MG63 (cell line): ENCODE measurements at regions not wholly inside any gene's neighbourhood (a gene's known extent, or its start where the extent isn't known, plus 50 kb on each side); places are given as distances from the start of the nearest gene placed in this dataset.
A peak's percentile ranks its signal among the peaks of the same experiment; 100 is the strongest.

Experiments used
- DNase-seq: peaks from one replicate; pipeline ENCODE4 v3.0.0-alpha.2; 2020
- H3K27me3 ChIP-seq: fragments of 250-450 bp; sonication (Bioruptor Pico); 2 replicates; pipeline ENCODE4 v1.5.1; 2020; ENCODE audit warnings: mild to moderate bottlenecking, moderate library complexity
- H3K36me3 ChIP-seq: fragments of 250-450 bp; sonication (Bioruptor Pico); 2 replicates; pipeline ENCODE4 v1.5.1; 2020; ENCODE audit warnings: mild to moderate bottlenecking, moderate library complexity
- H3K4me3 ChIP-seq: fragments of 250-450 bp; sonication (Bioruptor Pico); 2 replicates; pipeline ENCODE4 v1.5.1; 2020; ENCODE audit warnings: mild to moderate bottlenecking, moderate library complexity
- H3K9me3 ChIP-seq: fragments of 250-450 bp; sonication (Bioruptor Pico); 2 replicates; pipeline ENCODE4 v1.5.1; 2020; ENCODE audit warnings: mild to moderate bottlenecking, moderate library complexity

DNA sequence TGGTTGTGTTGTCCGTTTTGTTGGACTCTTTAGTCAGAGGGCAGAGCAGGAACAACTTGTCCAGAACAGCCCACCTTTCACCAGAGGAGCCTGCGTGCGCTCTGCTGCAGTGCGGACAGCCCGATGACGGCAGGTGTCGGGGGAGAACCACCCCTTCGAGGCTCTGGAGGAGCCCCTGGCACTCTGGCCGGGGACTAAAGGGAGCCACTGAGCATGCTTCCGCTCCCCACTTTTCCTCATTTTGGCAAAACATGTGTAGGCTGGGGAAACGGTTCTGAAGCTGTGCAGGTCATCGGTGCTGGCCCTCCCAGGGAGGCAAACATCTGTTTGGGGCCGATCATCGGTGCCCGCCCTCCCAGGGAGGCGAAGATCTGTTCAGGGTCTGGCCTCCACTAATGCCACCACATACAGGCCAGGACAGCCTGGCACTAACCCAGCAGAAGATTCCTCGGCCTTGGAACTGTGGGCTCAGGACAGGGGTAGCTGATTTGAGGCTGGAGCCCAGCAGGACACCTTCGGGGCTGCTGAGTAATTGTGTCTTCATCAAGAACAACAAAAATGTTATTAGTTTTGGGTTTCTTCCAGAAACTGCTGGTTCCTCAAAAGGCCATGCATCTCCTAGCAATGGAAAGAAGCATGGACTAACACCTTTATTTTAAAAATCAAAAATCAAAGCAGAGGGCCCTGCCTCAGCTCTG, 124.4 kb upstream of the TCERG1L start:
- H3K36me3 ChIP-seq: no peaks in the 10 kb centered on the region
- H3K4me3 ChIP-seq: no peak overlapping the region
- no peaks in the 10 kb centered on the region for H3K9me3 ChIP-seq
- DNase-seq: peak; percentile 55
- H3K27me3 ChIP-seq: peaks cover 2% of the 10 kb centered on the region

DNA sequence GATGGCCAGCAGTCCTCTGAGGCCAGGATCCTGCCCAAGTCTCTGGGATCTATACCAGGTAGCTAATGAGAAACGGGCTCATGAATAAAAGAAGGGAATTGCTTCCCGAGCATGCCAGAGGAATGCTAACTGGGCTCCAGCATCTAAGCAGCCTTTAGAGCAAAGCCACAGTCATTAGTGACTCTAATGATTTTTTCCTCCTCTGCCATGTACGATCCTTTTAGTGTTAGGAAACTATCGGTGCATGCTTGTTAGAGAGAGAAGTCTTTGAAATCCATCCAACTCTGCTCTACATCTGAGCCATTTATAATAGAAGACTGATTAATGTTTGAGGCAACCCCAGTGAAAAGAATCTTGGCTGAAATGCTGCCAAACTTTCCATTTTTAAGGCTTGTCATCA, 124.9 kb upstream of the TCERG1L start:
- H3K27me3 ChIP-seq: peaks cover 2% of the 10 kb centered on the region
- no peaks in the 10 kb centered on the region for H3K9me3 ChIP-seq
- no peaks in the 10 kb centered on the region for H3K36me3 ChIP-seq
- no peak overlapping the region for H3K4me3 ChIP-seq
- no peak for DNase-seq

DNA sequence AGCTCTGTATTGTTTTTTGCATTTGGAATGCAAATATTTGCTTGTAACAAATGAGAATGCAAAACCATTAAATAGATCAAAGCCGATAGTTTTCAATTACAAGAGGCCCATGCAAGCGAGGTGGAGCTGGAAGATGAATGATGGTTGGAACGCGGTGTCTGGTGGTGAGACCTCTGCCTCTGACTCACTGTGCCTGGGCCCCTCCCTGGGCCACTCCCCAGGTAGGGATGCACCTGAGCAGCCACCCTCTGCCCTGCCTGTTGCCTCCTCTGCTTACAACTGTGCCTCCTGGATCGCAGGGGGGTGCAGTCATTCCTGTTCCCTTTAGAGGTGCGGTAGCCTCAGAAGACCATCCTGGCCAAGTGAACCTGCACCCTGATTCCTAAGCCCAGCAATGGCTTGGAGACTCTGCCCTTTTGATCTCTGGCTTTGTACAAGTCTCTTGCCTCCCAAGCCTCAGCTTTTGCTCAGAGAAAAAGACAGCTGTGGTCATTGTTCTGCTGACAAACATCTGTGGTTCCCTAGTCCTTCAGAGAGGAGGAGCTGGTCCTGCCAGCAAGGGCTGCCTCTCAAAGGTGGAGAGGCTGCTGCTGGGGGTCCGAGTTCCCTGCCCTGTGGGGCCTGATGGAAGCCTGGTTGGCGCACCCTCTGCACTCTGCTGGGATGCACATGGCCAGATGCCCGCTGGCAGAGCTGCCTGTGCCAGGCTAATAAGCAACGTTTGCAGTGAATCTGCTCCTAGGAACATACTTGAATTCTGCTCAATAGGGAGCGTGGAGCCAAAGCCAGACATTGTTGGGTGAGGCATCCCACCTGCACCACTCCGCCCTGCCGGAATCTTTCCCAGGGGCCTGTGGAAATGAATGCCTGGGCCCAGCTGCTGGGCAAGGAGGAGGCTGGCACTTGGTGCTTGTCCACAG, 126.3 kb upstream of the TCERG1L start:
- H3K9me3 ChIP-seq: no peaks in the 10 kb centered on the region
- DNase-seq: peak; percentile 18
- no peaks in the 10 kb centered on the region for H3K36me3 ChIP-seq
- no peak overlapping the region for H3K4me3 ChIP-seq
- peaks cover 2% of the 10 kb centered on the region for H3K27me3 ChIP-seq

DNA sequence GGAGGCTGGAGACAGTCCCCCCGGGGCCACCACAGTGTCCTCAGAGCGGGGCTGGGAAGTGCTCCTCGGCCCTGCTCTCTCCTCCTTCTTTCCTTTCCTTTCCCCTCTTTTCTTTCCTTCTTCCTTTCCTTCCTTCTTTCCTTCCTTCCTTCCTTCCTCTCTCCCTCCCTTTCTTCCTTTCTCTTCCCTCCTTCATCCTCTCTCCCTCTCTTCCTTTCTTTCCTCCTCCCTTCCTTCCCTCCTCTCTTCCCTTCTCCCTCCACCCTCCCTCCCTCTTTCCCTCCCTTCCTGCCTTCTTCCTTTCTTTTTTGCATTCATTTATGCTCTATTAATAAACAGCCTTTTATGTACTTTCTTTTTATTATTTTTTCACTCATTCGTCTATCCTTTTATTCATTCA, 127.1 kb upstream of the TCERG1L start:
- no peaks in the 10 kb centered on the region for H3K9me3 ChIP-seq
- peaks cover 2% of the 10 kb centered on the region for H3K27me3 ChIP-seq
- no peak overlapping the region for H3K4me3 ChIP-seq
- DNase-seq: no peak
- no peaks in the 10 kb centered on the region for H3K36me3 ChIP-seq

DNA sequence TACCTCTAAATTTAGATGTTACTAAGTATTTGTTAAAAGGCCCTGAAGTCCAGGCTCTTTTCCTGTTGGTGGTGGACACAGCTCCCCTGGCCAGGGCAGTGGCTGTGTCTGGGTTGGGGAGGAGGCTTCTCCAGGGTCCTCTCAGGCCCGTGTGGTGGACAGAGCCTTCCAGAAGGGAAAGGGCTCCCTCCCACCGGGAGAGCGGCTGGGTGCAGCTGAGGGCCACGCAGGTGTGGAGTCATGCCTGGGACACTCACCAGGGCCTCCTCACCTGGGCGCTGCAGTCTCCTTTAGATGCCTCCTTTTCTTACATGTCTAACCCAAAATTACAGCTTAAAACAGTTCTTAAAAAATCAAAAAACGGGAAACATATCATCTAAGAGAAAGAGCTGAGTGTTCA, 128.2 kb upstream of the TCERG1L start:
- Histone ChIP-seq H3K4me3 (no peak overlapping the region), H3K9me3 (no peaks in the 10 kb centered on the region), H3K36me3 (no peaks in the 10 kb centered on the region), H3K27me3 (peaks cover 2% of the 10 kb centered on the region)
- no peak for DNase-seq

DNA sequence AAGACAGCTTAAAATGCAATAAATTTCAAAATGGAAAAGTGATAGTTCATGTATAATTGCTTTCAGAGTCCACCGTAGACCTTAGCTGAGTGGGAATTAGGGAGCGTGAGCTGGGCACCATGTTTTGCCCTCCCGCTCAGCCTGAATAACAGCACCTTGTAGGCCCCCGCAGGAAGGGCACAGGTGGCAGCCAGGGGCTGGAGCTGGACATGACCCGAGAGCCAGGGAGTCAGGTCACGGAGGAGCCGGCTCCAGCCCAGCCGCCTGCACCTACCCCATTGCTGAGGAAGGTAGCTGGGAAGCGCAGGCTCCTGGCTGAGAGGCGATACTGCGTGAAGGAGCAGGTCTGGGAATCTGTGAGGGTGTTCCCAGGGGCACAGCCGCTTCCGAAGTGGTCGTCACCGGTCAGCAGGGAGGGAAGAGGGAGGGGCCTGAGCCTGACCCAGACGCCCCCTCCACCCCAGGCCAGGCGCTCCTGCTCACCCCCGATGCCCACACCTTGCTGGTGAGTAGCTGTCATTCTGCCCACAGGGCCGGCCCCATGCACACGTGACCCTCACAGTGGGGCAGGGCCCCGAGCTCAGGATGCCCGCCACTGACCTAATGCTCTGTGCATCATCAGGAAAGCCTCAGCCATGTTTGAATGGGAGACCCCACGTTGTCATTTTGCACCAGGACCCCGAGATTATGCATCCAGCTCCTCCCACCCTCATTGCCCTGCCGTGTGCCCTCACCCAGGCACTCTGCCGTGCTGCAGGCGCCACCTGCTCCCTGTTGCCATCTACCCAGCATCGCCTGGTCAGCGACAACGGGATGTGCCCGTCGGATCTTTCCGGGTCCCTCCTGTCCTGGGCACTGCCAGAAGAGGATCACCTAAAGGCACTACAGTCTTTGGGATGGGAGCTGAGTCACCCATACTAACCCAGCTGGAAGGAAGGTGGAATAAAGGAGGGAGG, 129.2 kb upstream of the TCERG1L start:
- no peak overlapping the region for H3K4me3 ChIP-seq
- H3K36me3 ChIP-seq: no peaks in the 10 kb centered on the region
- peaks cover 2% of the 10 kb centered on the region for H3K27me3 ChIP-seq
- no peak for DNase-seq
- no peaks in the 10 kb centered on the region for H3K9me3 ChIP-seq

DNA sequence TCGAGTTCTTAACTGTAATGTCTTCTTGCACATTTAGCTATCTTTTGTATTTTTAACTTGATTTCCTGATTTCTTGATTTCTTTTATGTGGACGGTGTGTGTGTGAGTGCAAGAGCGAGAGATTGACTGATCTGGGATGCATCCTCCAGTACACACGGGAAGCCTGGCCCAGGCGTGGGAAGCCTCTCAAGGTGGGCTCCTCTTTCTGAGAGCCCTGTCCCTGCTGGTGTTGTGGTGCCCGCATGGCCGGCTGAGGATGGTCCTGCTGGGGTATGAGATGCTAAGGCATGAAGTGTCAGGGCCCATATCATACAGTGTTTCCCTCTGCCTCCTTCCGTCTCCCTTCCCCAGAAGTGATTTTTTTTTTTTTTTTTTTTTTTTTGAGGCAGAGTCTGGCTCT, 130.8 kb upstream of the TCERG1L start:
- DNase-seq: no peak
- Histone ChIP-seq H3K27me3 (peaks cover 2% of the 10 kb centered on the region), H3K9me3 (no peaks in the 10 kb centered on the region), H3K36me3 (no peaks in the 10 kb centered on the region), H3K4me3 (no peak overlapping the region)

DNA sequence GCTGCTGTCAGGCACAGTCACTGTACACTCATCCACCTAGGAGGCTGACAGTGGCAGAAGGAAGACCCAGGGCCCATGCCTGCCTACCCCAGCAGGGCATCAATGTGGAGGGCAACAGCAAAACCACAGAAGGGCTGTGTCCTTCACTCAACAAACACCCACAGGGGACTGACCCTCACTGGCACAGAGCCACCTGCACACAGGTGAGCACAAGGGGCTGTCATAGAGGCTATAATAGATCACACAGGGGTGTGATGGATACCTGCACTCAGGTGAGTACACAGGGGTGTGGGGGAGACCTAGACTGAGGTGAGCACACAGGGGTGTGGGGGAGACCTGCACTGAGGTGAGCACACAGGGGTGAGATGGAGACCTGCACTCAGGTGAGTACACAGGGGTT, 132.8 kb upstream of the TCERG1L start:
- Histone ChIP-seq H3K36me3 (no peaks in the 10 kb centered on the region), H3K9me3 (no peaks in the 10 kb centered on the region), H3K4me3 (no peak overlapping the region), H3K27me3 (peaks cover 2% of the 10 kb centered on the region)
- no peak for DNase-seq

DNA sequence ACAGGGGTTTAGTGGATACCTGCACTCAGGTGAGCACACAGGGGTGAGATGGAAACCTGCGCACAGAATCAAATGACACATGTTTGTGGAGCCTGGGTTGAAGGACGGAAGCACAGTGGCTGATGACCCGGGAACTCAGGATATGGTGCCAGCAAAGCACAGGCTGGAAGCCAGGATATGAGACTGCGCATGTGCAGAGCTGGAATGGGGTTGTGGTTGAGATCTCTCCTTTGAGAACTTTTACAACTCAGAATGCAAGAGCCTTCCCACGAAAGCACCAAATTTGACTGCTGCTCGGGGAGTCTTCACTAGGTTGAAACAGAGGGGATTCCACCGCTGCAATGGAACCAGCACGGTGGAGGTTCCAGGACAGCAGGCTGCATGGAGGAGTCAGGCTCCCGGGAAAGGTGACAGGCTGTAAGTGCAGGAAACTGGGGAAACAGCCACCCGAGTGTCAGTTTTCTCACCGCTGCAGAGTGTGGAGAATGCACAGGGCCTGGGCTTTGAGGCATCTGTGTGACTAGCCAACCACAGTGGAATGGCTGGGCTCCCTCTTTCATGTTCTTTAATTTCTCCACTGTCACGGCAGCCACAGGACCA, 133.4 kb upstream of the TCERG1L start:
- Histone ChIP-seq H3K4me3 (no peak overlapping the region), H3K9me3 (no peaks in the 10 kb centered on the region), H3K27me3 (peaks cover 2% of the 10 kb centered on the region), H3K36me3 (no peaks in the 10 kb centered on the region)
- DNase-seq: no peak

DNA sequence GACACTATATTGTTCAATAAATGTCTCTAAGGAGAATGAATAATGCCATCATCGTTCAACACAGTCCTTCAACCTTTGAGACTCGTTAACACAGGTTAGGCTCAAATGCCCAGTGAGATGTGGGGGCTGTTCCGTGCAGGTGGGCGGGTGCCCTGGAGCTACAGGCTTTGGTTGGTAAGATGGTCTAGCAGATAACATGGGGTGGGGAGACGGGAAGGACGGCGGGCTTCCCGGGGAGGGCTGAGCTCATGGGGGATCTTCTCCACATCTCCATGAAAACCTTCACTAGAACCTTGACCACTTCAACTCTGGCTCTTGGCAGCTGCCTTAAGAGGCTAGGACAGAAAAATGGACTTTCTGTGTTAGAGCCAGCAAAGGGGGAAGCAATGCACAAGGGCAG, 134.1 kb upstream of the TCERG1L start:
- Histone ChIP-seq H3K27me3 (no peaks in the 10 kb centered on the region; the same call in 1 of the 2 replicates), H3K9me3 (no peaks in the 10 kb centered on the region), H3K36me3 (no peaks in the 10 kb centered on the region), H3K4me3 (no peak overlapping the region)
- DNase-seq: no peak

DNA sequence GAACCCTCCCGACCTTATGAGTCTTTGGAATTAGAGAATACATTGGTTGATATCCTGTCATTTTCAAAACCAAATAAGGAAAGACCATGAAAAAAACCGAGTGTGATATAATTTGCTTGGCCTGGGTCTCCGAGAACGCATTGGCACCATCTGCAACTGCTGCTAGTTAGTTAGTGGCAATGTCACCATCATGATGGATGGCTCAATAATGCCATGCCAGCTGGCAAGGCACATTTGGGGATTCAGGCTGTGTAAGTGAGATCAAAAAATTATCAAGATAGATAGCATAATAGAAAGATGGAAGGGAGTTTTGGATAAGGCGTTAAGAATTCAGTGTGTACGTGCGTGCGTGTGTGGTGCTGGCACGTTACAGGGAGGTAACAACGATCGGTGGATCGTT, 134.7 kb upstream of the TCERG1L start:
- H3K4me3 ChIP-seq: no peak overlapping the region
- H3K9me3 ChIP-seq: no peaks in the 10 kb centered on the region
- DNase-seq: no peak
- H3K36me3 ChIP-seq: no peaks in the 10 kb centered on the region
- no peaks in the 10 kb centered on the region; the same call in 1 of the 2 replicates for H3K27me3 ChIP-seq

DNA sequence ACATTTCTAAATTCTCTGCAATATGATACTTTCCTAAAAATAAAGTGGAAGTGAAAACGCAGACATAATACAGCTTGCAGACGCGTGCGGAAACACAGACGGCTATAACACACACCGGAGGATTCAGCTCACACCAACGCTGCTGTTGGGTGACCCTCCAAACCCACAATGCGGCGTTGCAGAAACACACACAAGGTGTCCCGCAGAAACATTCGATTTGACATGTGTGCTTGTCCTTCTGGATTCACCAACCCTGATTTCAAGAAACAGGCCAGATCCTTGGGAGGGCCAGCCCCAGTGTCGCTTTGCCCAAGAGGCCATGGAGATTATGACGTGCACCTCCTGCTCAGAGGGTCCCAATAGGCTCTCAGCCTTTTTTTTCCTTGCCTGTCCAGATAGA, 136.7 kb upstream of the TCERG1L start:
- Histone ChIP-seq H3K36me3 (no peaks in the 10 kb centered on the region), H3K27me3 (no peaks in the 10 kb centered on the region), H3K9me3 (no peaks in the 10 kb centered on the region), H3K4me3 (no peak overlapping the region)
- DNase-seq: no peak

DNA sequence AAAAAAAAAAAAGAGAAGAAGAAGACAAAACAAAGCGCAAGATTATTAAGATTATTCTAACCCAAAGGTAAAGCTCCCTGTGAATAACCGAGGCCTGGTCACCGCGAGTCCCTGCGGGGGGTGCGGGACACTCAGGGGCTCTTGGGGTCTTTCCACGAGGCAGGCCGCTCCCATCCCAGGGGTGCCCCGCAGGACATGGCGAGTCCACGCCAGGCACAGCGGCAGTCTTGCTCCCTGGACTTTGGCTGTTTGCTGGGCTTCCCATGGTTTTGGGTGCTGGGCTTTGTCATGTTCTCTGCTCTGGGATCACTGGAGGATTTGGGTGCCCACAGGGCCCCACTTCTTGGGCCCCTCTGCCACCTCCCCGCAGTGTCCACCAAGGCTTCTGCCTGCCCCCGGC, 137.4 kb upstream of the TCERG1L start:
- no peaks in the 10 kb centered on the region for H3K36me3 ChIP-seq
- DNase-seq: no peak
- H3K27me3 ChIP-seq: no peaks in the 10 kb centered on the region
- no peaks in the 10 kb centered on the region for H3K9me3 ChIP-seq
- H3K4me3 ChIP-seq: no peak overlapping the region

DNA sequence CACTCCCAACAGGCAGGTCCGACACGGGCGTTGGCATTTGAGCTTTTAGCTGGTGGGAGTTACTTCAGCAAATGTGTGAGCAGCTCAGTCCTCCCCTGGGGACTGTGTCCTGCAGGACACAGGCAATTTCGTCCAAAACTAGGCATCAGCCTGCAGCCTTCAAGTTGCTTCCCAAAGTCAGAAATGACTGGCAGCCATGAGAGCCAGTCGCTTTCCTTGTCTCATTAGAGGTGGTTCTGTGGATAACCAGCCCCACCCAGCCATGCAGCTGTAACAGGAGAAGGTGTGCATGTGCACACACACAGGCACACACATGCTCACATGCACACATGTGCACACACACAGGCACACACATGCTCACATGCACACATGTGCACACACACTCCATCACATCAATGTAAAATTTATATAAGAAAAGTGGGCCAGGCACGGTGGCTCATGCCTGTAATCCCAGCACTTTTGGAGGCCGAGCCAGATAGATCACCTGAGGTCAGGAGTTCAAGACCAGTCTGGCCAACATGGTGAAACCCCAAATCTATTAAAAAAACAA, 138.8 kb upstream of the TCERG1L start:
- no peak for DNase-seq
- H3K9me3 ChIP-seq: no peaks in the 10 kb centered on the region
- peaks cover 4% of the 10 kb centered on the region; the same call in 1 of the 2 replicates for H3K27me3 ChIP-seq
- no peaks in the 10 kb centered on the region for H3K36me3 ChIP-seq
- H3K4me3 ChIP-seq: no peak overlapping the region

DNA sequence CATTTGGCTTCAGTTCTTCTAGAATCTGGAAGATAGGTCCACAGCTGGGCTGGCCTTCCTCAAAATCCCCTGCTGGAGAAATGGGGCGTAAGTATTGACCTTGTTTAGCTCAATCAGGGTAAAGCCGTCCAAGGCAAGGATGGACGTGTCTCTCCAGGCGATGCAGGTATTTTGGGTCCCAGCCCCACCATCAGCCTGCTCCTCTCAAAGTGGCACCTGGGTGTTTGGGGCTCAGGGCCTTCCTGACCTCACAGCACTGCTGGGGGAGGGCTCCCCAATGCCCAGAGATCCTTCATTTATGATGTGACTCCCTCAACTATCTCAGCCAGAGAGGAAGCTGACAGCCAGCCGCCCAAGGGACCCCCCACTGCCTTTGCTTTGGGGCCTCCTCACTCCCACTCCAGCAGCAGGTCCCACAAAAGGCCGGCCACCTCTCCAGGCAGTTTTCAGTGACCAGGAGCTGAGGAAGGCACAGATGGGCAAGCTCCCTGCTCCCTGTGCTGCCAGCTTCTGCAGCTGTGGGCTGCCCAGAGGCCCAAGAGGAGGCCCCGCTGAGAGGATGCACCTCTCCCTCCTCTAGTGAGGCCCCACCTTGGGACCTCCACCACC, 140.0 kb upstream of the TCERG1L start:
- Histone ChIP-seq H3K27me3 (peaks cover 5% of the 10 kb centered on the region; the same call in 1 of the 2 replicates), H3K4me3 (no peak overlapping the region), H3K36me3 (no peaks in the 10 kb centered on the region), H3K9me3 (no peaks in the 10 kb centered on the region)
- DNase-seq: no peak
